ENCODE measurements at regions not wholly inside any gene's neighbourhood (a gene's known extent, or its start where the extent isn't known, plus 50 kb on each side); places are given as distances from the start of the nearest gene placed in this dataset.

DNA sequence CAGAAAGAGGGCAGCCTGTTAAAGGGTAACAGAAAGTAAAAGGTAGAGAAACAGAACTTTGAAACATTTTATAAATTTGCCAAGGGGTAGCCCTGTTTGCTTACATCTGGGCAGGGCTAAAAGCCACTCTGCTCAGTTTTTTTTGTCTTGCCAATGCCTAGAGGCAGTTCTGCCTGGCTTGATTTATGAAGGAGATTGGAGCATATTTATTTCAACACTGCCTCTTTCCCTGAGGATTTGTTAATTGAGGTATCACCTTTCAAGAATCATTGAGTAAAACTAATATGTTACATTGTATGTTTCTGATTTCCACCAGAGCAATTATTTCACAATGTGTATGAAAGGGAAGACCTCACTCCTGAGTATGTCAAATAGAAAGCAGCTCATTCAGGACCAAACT is 160.8 kb downstream of the GXYLT1 start:
- TF ChIP-seq, protein P1, sequence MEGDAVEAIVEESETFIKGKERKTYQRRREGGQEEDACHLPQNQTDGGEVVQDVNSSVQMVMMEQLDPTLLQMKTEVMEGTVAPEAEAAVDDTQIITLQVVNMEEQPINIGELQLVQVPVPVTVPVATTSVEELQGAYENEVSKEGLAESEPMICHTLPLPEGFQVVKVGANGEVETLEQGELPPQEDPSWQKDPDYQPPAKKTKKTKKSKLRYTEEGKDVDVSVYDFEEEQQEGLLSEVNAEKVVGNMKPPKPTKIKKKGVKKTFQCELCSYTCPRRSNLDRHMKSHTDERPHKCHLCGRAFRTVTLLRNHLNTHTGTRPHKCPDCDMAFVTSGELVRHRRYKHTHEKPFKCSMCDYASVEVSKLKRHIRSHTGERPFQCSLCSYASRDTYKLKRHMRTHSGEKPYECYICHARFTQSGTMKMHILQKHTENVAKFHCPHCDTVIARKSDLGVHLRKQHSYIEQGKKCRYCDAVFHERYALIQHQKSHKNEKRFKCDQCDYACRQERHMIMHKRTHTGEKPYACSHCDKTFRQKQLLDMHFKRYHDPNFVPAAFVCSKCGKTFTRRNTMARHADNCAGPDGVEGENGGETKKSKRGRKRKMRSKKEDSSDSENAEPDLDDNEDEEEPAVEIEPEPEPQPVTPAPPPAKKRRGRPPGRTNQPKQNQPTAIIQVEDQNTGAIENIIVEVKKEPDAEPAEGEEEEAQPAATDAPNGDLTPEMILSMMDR (conservative IDR thresholded peaks at IDR 0.05; ENCODE audit: control insufficient read depth, insufficient read depth, low read depth, low read length), result no peak
- no peak overlapping the region for H3K4me3 ChIP-seq (ENCODE audit: control insufficient read depth, low read depth, low read length)

DNA sequence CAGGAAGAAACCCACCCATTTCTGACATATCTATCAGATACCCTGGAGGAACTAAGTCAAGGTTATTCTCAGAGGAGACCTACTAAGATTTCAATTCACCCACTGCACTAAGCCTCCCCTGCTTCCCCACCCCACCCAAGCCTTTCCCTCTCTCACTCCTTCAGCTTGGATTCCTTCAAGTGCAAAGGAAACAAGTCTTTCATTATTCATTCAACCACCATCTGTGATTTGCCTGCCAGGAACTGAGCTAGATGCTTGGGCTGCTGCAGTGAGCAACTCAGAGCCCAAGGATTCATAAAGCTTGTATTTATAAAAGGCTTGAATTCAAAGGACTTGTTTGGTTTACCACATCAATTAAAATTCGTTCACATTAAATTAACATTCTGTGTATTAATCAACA is 161.3 kb downstream of the GXYLT1 start:
- H3K4me3 ChIP-seq (ENCODE audit: control insufficient read depth, low read depth, low read length), result no peak overlapping the region
- TF ChIP-seq, protein P1 (conservative IDR thresholded peaks at IDR 0.05; ENCODE audit: control insufficient read depth, insufficient read depth, low read depth, low read length), result no peak
- DNase-seq (ENCODE audit: low read depth), result no peak

More for the DNA sequence above, 160.8 kb downstream of the GXYLT1 start:
- no peak for DNase-seq (ENCODE audit: low read depth)

DNA sequence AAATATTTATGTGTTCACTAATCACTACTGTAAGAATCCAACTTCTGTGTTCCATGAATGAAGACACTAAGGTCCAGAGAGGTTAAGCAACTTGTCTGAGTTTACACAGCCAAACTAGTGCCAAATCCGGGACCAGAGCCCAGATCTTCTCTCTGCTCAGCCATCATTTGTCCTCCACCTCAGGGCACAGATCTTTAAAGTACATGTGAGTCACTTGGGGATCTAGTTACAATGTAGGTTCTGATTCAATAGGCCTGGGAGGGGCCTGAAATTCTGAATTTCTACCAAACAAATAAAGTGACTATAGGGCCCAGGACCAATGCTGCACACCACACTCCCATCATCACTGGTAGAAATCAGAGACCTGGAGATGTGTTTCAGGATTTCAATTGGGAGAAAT is 162.9 kb downstream of the GXYLT1 start:
- DNase-seq (ENCODE audit: low read depth), result peak; percentile 63
- no peak overlapping the region for H3K4me3 ChIP-seq (ENCODE audit: control insufficient read depth, low read depth, low read length)
- TF ChIP-seq, protein P1 (conservative IDR thresholded peaks at IDR 0.05; ENCODE audit: control insufficient read depth, insufficient read depth, low read depth, low read length), result no peak

DNA sequence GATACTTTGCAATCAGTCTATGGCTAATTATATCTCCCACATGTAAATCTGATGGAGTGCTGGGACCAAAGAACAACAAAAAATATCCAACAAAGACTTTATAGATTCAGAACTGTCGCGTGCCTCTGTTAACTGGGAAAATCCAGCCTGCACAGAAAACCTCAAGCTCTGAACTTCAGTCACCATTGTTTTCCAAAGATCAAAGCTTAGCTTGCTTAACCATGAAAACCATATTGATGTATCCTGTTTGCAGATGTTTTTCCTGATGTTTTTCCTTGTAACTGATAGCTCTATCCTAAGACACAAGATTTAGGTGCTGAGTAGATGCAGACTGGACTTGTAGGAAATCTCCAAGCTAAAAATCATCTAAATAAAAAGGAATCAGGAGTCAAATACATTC is 163.7 kb downstream of the GXYLT1 start:
- TF ChIP-seq, protein P1 (conservative IDR thresholded peaks at IDR 0.05; ENCODE audit: control insufficient read depth, insufficient read depth, low read depth, low read length), result no peak
- DNase-seq (ENCODE audit: low read depth), result no peak
- no peak overlapping the region for H3K4me3 ChIP-seq (ENCODE audit: control insufficient read depth, low read depth, low read length)

DNA sequence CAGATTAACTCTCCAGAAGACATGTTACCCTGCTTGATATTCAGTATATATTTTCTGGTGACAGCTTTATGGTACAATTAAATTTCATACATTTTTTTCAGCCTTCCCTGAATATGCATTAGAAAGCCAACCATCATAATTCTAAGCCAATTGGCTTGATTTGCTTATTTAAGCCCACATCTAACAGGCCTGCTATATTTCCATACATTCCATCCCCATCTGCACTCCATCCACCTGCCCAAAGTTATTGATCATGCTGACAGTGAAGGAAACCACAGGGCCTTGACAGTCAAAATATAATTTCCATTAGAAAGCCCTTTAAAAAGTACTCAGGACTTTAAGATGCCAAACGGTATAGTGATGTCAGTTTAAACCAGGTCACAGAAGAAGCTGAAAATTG is 164.3 kb downstream of the GXYLT1 start:
- H3K4me3 ChIP-seq (ENCODE audit: control insufficient read depth, low read depth, low read length), result no peak overlapping the region
- DNase-seq (ENCODE audit: low read depth), result no peak
- TF ChIP-seq, protein P1 (conservative IDR thresholded peaks at IDR 0.05; ENCODE audit: control insufficient read depth, insufficient read depth, low read depth, low read length), result no peak

DNA sequence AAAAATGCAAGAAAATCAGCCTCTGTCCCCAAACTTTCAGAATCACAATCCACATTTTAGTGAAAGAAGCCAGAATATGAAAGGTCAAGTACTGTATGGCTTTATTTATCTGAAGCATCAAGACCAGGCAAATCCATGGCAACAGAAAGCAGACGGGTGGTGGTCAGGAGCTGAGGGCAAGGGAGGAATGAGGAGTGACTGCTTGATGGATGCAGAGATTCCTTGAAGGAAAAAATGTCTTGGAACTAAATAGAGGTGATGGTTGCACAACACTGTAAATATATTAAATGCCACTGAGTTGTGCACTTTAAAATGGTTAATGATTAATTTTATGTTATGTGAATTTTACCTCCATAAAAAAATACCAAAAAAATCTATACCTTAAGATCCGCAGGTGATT is 165.1 kb downstream of the GXYLT1 start:
- TF ChIP-seq, protein P1 (conservative IDR thresholded peaks at IDR 0.05; ENCODE audit: control insufficient read depth, insufficient read depth, low read depth, low read length), result no peak
- no peak for DNase-seq (ENCODE audit: low read depth)
- H3K4me3 ChIP-seq (ENCODE audit: control insufficient read depth, low read depth, low read length), result no peak overlapping the region

DNA sequence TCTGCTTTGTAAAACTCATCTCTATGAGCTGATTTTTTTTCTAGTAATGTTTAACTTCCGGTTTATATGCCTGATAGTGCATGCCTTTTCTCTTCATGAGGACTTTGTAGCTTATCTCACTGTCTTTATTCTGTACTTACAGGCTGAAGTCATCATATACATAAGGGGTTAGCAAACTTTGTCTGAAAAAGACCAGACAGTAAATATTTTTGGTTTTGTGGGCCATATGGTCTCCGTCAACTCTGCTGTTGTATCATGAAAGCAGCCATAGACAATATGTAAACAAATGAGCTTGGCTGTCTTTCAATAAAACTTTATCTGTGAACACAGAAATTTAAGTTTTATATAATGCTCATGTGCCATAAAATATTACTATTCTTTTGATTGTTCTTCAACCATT is 172.1 kb downstream of the GXYLT1 start:
- no peak for DNase-seq (ENCODE audit: low read depth)
- no peak overlapping the region for H3K4me3 ChIP-seq (ENCODE audit: control insufficient read depth, low read depth, low read length)
- TF ChIP-seq, protein P1 (conservative IDR thresholded peaks at IDR 0.05; ENCODE audit: control insufficient read depth, insufficient read depth, low read depth, low read length), result no peak

Measured in fibroblast of mammary gland (primary cell).